Glutamatergic neuron (in vitro differentiated cells): ENCODE measurements at regions not wholly inside any gene's neighbourhood (a gene's known extent, or its start where the extent isn't known, plus 50 kb on each side); places are given as distances from the start of the nearest gene placed in this dataset.
"Not testable (repeated sequence)": the region's sequence is repeated elsewhere in the genome, so short reads cannot be mapped to it uniquely, and the experiment has no call there.

Experiments used
- DNase-seq: peaks from one replicate; pipeline ENCODE4 v3.0.0; 2022
- H3K27ac Mint-ChIP-seq: one replicate; pipeline ENCODE4 v1.8.0; 2020; ENCODE audit warnings: mild to moderate bottlenecking, mixed read lengths, inconsistent platforms; ENCODE audit not compliant: unreplicated experiment
- H3K27me3 Mint-ChIP-seq: one replicate; pipeline ENCODE4 v1.8.0; 2020; ENCODE audit warnings: mild to moderate bottlenecking, moderate library complexity, mixed read lengths, inconsistent platforms; ENCODE audit not compliant: unreplicated experiment
- H3K36me3 Mint-ChIP-seq: one replicate; pipeline ENCODE4 v1.8.0; 2020; ENCODE audit warnings: mild to moderate bottlenecking, mixed read lengths, inconsistent platforms; ENCODE audit not compliant: unreplicated experiment
- H3K4me1 Mint-ChIP-seq: one replicate; pipeline ENCODE4 v1.8.0; 2020; ENCODE audit warnings: mild to moderate bottlenecking, low read depth, mixed read lengths, inconsistent platforms; ENCODE audit not compliant: unreplicated experiment
- H3K4me3 Mint-ChIP-seq: one replicate; pipeline ENCODE4 v1.8.0; 2020; ENCODE audit warnings: mild to moderate bottlenecking, mixed read lengths, inconsistent platforms; ENCODE audit not compliant: unreplicated experiment
- H3K9me3 Mint-ChIP-seq: one replicate; pipeline ENCODE4 v1.8.0; 2020; ENCODE audit warnings: mild to moderate bottlenecking, moderate library complexity, mixed read lengths, inconsistent platforms; ENCODE audit not compliant: unreplicated experiment
- TF ChIP-seq, protein P1 (sequence below): fragments of 200-600 bp; sonication (generic); IDR thresholded peaks from one replicate; pipeline ENCODE4 v1.5.0; 2021; ENCODE audit not compliant: partially characterized antibody, unreplicated experiment

DNA sequence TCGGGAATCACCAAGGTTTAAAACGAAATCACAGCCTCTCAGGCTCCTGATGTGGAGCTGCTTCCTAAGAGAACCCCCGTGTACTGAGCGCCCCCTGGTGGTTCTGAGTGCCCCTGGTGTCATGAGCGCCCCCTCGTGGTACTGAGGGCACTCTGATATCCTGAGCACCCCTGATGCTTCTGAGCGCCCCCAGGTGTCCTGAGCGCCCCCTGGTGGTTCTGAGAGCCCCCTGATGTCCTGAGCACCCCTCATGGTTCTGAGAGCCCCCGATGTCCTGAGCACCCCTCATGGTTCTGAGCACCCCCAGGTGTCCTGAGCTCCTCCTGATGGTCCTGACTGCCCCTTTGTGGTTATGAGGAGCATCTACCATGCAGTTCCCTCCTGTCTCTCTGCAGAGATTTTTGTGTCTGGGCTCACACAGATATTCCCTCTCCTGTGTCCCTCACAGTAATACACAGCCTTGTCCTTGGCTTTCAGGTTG is 1092.1 kb downstream of the TMEM121 start:
- not testable (repeated sequence) for H3K36me3 Mint-ChIP-seq, H3K27ac Mint-ChIP-seq, H3K27me3 Mint-ChIP-seq, H3K4me1 Mint-ChIP-seq, H3K4me3 Mint-ChIP-seq, DNase-seq
- H3K9me3 Mint-ChIP-seq: peaks cover 13% of the 10 kb centered on the region
- TF ChIP-seq, protein P1, sequence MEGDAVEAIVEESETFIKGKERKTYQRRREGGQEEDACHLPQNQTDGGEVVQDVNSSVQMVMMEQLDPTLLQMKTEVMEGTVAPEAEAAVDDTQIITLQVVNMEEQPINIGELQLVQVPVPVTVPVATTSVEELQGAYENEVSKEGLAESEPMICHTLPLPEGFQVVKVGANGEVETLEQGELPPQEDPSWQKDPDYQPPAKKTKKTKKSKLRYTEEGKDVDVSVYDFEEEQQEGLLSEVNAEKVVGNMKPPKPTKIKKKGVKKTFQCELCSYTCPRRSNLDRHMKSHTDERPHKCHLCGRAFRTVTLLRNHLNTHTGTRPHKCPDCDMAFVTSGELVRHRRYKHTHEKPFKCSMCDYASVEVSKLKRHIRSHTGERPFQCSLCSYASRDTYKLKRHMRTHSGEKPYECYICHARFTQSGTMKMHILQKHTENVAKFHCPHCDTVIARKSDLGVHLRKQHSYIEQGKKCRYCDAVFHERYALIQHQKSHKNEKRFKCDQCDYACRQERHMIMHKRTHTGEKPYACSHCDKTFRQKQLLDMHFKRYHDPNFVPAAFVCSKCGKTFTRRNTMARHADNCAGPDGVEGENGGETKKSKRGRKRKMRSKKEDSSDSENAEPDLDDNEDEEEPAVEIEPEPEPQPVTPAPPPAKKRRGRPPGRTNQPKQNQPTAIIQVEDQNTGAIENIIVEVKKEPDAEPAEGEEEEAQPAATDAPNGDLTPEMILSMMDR: peak; percentile 16

DNA sequence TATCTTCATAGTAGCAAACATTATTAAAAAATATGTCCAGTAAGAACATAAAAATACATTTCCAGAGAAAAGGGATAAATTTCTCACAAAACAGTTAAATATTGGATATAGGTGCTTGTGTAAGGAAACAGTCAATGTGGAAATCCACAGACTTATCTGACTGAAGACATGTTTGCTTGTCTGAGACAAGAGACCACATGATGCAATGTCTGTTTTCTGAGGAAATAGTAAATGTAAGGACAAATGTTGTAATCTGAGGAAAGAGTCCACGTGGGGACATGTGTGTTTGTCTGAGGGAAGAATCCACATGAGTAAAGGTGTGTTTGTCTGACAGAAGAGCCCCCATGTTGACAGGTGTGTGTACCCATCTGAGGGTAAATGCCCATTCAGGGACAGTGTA is 1093.2 kb downstream of the TMEM121 start:
- peaks cover 2% of the 10 kb centered on the region for H3K27me3 Mint-ChIP-seq
- peaks cover 10% of the 10 kb centered on the region for H3K36me3 Mint-ChIP-seq
- TF ChIP-seq, protein P1: no peak
- no peak overlapping the region for H3K27ac Mint-ChIP-seq
- no peak for DNase-seq
- no peaks in the 10 kb centered on the region for H3K4me1 Mint-ChIP-seq
- peaks cover 13% of the 10 kb centered on the region for H3K9me3 Mint-ChIP-seq
- no peak overlapping the region for H3K4me3 Mint-ChIP-seq

DNA sequence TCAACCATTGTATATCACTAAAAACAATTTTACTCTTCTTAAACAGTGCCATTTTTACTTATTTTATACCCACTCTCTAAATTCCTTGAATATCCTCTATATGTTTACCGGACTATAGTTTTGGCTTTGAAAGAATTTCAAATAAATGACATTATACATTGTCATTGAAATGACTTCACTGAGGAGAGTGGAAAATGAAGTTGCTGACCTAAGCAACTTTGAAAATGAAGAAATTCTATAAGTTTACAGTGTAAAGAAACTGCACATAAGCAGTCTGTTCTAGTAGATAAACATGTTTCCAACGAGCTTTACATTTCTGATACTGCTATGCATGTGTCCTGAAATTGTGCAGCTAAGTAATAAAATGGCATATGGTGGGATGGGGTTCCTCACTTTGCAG is 1094.0 kb downstream of the TMEM121 start:
- DNase-seq: no peak
- H3K27me3 Mint-ChIP-seq: no peaks in the 10 kb centered on the region
- H3K4me1 Mint-ChIP-seq: no peaks in the 10 kb centered on the region
- TF ChIP-seq, protein P1: no peak
- no peak overlapping the region for H3K27ac Mint-ChIP-seq
- no peak overlapping the region for H3K4me3 Mint-ChIP-seq
- peaks cover 13% of the 10 kb centered on the region for H3K36me3 Mint-ChIP-seq
- peaks cover 13% of the 10 kb centered on the region for H3K9me3 Mint-ChIP-seq

DNA sequence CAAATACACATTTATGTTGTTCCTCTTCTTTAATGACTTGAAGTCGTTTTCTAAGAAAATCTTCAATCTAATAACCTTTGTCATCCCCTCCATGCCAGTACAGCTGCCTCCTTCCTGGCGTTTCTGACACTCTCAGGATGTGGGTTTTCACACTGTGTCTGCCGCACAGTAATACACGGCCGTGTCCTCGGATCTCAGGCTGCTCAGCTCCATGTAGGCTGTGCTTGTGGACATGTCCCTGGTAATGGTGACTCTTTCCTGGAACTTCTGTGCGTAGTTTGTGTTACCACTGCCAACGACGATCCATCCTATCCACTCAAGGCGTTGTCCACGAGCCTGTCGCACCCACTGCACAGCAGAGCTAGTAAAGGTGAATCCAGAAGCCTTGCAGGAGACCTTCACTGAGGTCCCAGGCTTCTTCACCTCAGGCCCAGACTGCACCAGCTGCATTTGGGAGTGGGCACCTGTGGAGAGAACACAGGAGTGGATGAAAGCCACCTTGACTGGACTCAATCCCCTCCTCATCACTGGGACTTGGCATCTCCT is 1095.9 kb downstream of the TMEM121 start:
- no peak overlapping the region for H3K4me3 Mint-ChIP-seq
- no peak for DNase-seq
- no peak overlapping the region for H3K27ac Mint-ChIP-seq
- H3K4me1 Mint-ChIP-seq: no peaks in the 10 kb centered on the region
- TF ChIP-seq, protein P1: no peak
- peaks cover 15% of the 10 kb centered on the region for H3K9me3 Mint-ChIP-seq
- no peaks in the 10 kb centered on the region for H3K27me3 Mint-ChIP-seq
- peaks cover 19% of the 10 kb centered on the region for H3K36me3 Mint-ChIP-seq

DNA sequence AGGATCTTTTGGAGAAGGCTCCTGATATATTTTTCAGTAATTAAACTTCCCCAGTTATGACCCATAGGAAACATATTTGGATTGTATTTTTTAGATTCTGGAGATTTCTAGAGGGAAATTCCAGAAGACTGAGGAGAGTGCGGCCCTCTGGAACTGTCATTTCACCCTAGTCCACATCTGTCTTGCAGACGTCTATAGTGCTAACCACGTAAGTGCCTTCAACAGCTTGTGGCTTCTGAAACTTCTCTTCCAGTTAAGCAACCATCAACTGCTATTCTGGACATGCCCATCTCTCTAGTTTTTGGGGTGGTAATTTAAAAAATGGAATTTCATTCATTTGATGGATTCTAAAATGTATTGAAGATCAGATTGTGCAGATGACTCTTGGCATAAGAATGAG is 1098.8 kb downstream of the TMEM121 start:
- H3K4me3 Mint-ChIP-seq: no peak overlapping the region
- TF ChIP-seq, protein P1: no peak
- H3K36me3 Mint-ChIP-seq: peaks cover 19% of the 10 kb centered on the region
- no peak overlapping the region for H3K27ac Mint-ChIP-seq
- no peak for DNase-seq
- no peaks in the 10 kb centered on the region for H3K4me1 Mint-ChIP-seq
- no peaks in the 10 kb centered on the region for H3K27me3 Mint-ChIP-seq
- H3K9me3 Mint-ChIP-seq: peaks cover 19% of the 10 kb centered on the region

DNA sequence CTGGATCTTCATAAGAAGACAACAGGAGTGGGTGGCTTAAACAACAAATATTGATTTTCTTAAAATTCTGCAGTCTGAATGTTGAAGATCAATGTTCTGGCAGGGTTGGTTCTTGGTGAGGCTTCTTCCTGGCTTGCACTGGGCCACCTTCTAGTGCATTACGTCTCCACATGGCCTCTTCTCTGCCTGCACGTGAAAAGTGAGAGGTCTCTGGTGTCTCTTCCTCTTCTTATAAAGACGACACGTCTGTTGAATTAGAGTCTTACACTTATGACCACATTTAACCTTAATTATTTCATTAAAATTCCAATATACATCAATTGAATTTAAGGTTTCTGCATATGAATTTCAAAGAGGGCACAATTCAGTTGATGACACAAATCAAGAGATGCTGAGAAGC is 1100.1 kb downstream of the TMEM121 start:
- not testable (repeated sequence) for H3K4me1 Mint-ChIP-seq, DNase-seq, H3K4me3 Mint-ChIP-seq, H3K27ac Mint-ChIP-seq, H3K27me3 Mint-ChIP-seq
- Mint-ChIP-seq H3K36me3 (peaks cover 19% of the 10 kb centered on the region), H3K9me3 (peaks cover 24% of the 10 kb centered on the region)

DNA sequence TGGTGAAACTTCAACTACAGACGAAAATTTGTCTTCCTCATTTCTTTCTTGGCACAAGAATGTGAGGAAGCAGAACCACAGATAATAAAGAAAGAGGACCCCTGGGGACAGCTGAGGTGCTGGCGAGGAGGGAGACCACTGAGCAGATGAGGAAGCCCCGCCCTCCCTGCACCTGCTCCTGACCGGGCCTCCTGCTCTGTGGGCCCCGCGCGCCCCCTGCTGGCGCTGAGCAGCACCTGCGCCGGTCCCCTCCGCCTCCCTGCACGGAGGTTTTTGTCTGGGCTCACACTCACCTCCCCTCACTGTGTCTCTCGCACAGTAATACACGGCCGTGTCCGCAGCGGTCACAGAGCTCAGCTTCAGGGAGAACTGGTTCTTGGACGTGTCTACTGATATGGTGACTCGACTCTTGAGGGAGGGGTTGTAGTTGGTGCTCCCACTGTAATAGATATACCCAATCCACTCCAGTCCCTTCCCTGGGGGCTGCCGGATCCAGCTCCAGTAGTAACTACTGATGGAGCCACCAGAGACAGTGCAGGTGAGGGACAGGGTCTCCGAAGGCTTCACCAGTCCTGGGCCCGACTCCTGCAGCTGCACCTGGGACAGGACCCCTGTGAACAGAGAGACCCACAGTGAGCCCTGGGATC is 1100.7 kb downstream of the TMEM121 start:
- H3K36me3 Mint-ChIP-seq: peaks cover 19% of the 10 kb centered on the region
- H3K4me3 Mint-ChIP-seq, H3K4me1 Mint-ChIP-seq, H3K27ac Mint-ChIP-seq, DNase-seq, H3K27me3 Mint-ChIP-seq: not testable (repeated sequence)
- H3K9me3 Mint-ChIP-seq: peaks cover 25% of the 10 kb centered on the region
